ENCODE measurements at regions not wholly inside any gene's neighbourhood (a gene's known extent, or its start where the extent isn't known, plus 50 kb on each side); places are given as distances from the start of the nearest gene placed in this dataset.

DNA sequence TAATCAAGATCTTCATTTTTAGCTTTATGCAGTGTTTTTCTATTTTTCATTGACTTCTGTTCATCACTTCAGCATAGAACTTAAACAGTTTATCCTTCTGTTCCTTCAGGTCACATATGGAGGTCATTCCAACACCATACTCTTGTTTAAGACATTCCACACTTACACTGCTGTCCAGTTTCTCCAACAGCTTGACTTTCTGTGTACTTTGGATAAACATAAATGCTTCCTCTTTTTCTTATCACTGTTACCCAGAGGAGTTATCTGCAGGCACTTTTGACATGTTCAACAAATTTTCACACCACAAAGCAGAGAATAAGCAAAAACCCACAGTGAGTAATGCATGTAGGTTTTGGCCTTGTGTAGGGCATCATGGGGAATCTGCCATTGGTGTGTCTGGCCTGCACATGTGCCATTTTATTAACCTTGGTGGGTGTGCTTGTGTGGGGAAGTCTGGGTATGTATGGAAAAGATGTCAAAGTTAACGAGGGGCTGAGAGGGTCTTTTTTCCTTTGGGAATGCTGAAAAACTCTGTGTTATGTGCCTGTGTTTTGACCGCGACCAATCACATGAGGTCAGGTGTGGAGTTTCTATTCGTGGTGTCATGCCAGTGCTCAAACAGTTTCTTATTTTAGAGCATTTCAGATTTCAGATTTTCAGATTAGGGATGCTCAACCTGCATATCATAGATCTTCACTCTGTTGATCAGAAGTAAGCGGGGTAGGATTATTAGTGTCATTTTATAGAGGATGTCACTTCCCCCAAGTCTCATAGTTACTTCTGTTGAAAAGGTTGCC, 53.9 kb upstream of the ACVR1 start:
- TF ChIP-seq, protein P1, sequence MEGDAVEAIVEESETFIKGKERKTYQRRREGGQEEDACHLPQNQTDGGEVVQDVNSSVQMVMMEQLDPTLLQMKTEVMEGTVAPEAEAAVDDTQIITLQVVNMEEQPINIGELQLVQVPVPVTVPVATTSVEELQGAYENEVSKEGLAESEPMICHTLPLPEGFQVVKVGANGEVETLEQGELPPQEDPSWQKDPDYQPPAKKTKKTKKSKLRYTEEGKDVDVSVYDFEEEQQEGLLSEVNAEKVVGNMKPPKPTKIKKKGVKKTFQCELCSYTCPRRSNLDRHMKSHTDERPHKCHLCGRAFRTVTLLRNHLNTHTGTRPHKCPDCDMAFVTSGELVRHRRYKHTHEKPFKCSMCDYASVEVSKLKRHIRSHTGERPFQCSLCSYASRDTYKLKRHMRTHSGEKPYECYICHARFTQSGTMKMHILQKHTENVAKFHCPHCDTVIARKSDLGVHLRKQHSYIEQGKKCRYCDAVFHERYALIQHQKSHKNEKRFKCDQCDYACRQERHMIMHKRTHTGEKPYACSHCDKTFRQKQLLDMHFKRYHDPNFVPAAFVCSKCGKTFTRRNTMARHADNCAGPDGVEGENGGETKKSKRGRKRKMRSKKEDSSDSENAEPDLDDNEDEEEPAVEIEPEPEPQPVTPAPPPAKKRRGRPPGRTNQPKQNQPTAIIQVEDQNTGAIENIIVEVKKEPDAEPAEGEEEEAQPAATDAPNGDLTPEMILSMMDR (IDR thresholded peaks at IDR 0.05): no peak
- no peak for TF ChIP-seq POLR2A (IDR thresholded peaks at IDR 0.05)

All from gastroesophageal sphincter (tissue), 3 donors.